HEK293 (cell line): ENCODE measurements at regions not wholly inside any gene's neighbourhood (a gene's known extent, or its start where the extent isn't known, plus 50 kb on each side); places are given as distances from the start of the nearest gene placed in this dataset.

Source experiments
- CTCF ChIA-PET: fragments of 350-600 bp; formaldehyde crosslinking; extraction: SDS; loops from one replicate; lab custom pipeline; 2021; ENCODE audit warnings: antibody characterized with exemption; lab: Yijun Ruan, JAX
- POLR2A ChIA-PET: fragments of 300-600 bp; formaldehyde crosslinking; extraction: SDS; loops from one replicate; lab custom pipeline; 2020; ENCODE audit warnings: antibody characterized with exemption, inconsistent platforms; lab: Yijun Ruan, JAX
- H3K27ac ChIP-seq: fragments of 200-500 bp; sonication (Bioruptor generic); 2 replicates; pipeline ENCODE4 v1.5.1; 2014; ENCODE audit warnings: low read depth, low read length, control low read depth, inconsistent platforms; ENCODE audit errors: extremely low read depth
- H3K36me3 ChIP-seq, 2 experiments: fragments of 200-500 bp in 1 of 2; sonication (Bioruptor generic) in 1 of 2; 1 replicate in 1 of 2; 2 replicates in 1 of 2; pipeline ENCODE4 v1.5.1; 2014 to 2017; ENCODE audit warnings: inconsistent platforms in 2 of 2, low read length in 2 of 2; ENCODE audit not compliant: control insufficient read depth in 2 of 2, insufficient read depth in 1 of 2
- H3K4me1 ChIP-seq: fragments of 200-500 bp; sonication (Bioruptor generic); 2 replicates; pipeline ENCODE4 v1.5.1; 2014; ENCODE audit warnings: mild to moderate bottlenecking, low read length, inconsistent platforms; ENCODE audit not compliant: control insufficient read depth, insufficient read depth
- H3K4me3 ChIP-seq: 2 replicates; pipeline ENCODE4 v1.5.1; 2011; ENCODE audit warnings: low read depth, mild to moderate bottlenecking, control low read depth, low read length, moderate library complexity
- H3K9me3 ChIP-seq: fragments of 200-500 bp; sonication (Bioruptor generic); 2 replicates; pipeline ENCODE4 v1.5.1; 2014; ENCODE audit warnings: low read depth, low read length, inconsistent platforms; ENCODE audit not compliant: control insufficient read depth, insufficient read depth
- GLIS1 ChIP-seq: fragments of 450-650 bp; formaldehyde crosslinking; IDR thresholded peaks from 2 replicates; pipeline ENCODE4 v1.5.1; 2016; ENCODE audit warnings: missing biosample characterization, missing genetic modification characterization
- PRDM2 ChIP-seq: fragments of 450-650 bp; formaldehyde crosslinking; IDR thresholded peaks from 2 replicates; pipeline ENCODE4 v1.5.1; 2016; ENCODE audit warnings: missing biosample characterization, missing genetic modification characterization, borderline replicate concordance
- ZBTB44 ChIP-seq: fragments of 450-650 bp; IDR thresholded peaks from 2 replicates; pipeline ENCODE4 v1.5.1; 2018; ENCODE audit warnings: missing biosample characterization, mild to moderate bottlenecking, missing genetic modification characterization
- ZFHX2 ChIP-seq: fragments of 450-650 bp; formaldehyde crosslinking; conservative IDR thresholded peaks from 2 replicates; pipeline ENCODE4 v1.5.1; 2016; ENCODE audit warnings: missing biosample characterization, missing genetic modification characterization
- ZNF121 ChIP-seq: fragments of 450-650 bp; formaldehyde crosslinking; IDR thresholded peaks from 2 replicates; pipeline ENCODE4 v1.5.1; 2016; ENCODE audit warnings: missing biosample characterization, missing genetic modification characterization
- ZNF280D ChIP-seq: fragments of 450-650 bp; formaldehyde crosslinking; IDR thresholded peaks from 2 replicates; pipeline ENCODE4 v1.5.1; 2016; ENCODE audit warnings: missing biosample characterization, missing genetic modification characterization
- ZNF366 ChIP-seq: fragments of 450-650 bp; formaldehyde crosslinking; conservative IDR thresholded peaks from 2 replicates; pipeline ENCODE4 v1.5.1; 2016; ENCODE audit warnings: missing biosample characterization, missing genetic modification characterization
- ZNF394 ChIP-seq: fragments of 450-650 bp; formaldehyde crosslinking; IDR thresholded peaks from 2 replicates; pipeline ENCODE4 v1.5.1; 2016; ENCODE audit warnings: missing biosample characterization, missing genetic modification characterization, mild to moderate bottlenecking, moderate library complexity, borderline replicate concordance
- ZNF398 ChIP-seq: fragments of 450-650 bp; formaldehyde crosslinking; IDR thresholded peaks from 2 replicates; pipeline ENCODE4 v1.5.1; 2017; ENCODE audit warnings: missing biosample characterization, missing genetic modification characterization
- ZNF488 ChIP-seq: fragments of 450-650 bp; formaldehyde crosslinking; IDR thresholded peaks from 2 replicates; pipeline ENCODE4 v1.5.1; 2016; ENCODE audit warnings: missing biosample characterization, missing genetic modification characterization
- ZNF518A ChIP-seq: fragments of 450-650 bp; formaldehyde crosslinking; conservative IDR thresholded peaks from 2 replicates; pipeline ENCODE4 v1.5.1; 2016; ENCODE audit warnings: low read depth, missing biosample characterization, missing genetic modification characterization
- ZNF530 ChIP-seq: fragments of 450-650 bp; formaldehyde crosslinking; IDR thresholded peaks from 2 replicates; pipeline ENCODE4 v1.5.1; 2016; ENCODE audit warnings: low read depth, missing biosample characterization, missing genetic modification characterization
- ZNF555 ChIP-seq: fragments of 450-650 bp; formaldehyde crosslinking; conservative IDR thresholded peaks from 2 replicates; pipeline ENCODE4 v1.5.1; 2017; ENCODE audit warnings: missing biosample characterization, mild to moderate bottlenecking, missing genetic modification characterization, inconsistent platforms
- ZNF610 ChIP-seq: fragments of 450-650 bp; formaldehyde crosslinking; IDR thresholded peaks from 2 replicates; pipeline ENCODE4 v1.5.1; 2016; ENCODE audit warnings: missing biosample characterization, missing genetic modification characterization, borderline replicate concordance
- ZNF658 ChIP-seq: fragments of 450-650 bp; formaldehyde crosslinking; IDR thresholded peaks from 2 replicates; pipeline ENCODE4; 2016; ENCODE audit warnings: missing biosample characterization, missing genetic modification characterization
- ZNF701 ChIP-seq: fragments of 450-650 bp; formaldehyde crosslinking; IDR thresholded peaks from 2 replicates; pipeline ENCODE4 v1.5.1; 2016; ENCODE audit warnings: missing biosample characterization, missing genetic modification characterization
- ZNF776 ChIP-seq: fragments of 450-650 bp; formaldehyde crosslinking; IDR thresholded peaks from 2 replicates; pipeline ENCODE4 v1.5.0; 2017; ENCODE audit warnings: missing biosample characterization, missing genetic modification characterization, borderline replicate concordance

- TF ChIP-seq PRDM2 (tag by site-specific recombination) (no peak), ZNF366 (tag by site-specific recombination) (no peak)
- TF ChIP-seq, all 188 proteins: peak for 0
Measured at GRCh38 chr11:15655552-15655951, 540.8 kb downstream of the INSC start (continued).

- no peaks in the 10 kb centered on the region for H3K4me1 ChIP-seq
- H3K4me3 ChIP-seq: no peak overlapping the region
- no peak overlapping the region for H3K27ac ChIP-seq
- CTCF ChIA-PET: interaction anchor here (0.7 to 1.6 kb wide), 2 partner anchors 17 to 1091 kb away, joined by 3 read pairs; no protein-coding TSS in a partner anchor
- H3K36me3 ChIP-seq: no peaks in the 10 kb centered on the region
- POLR2A ChIA-PET: no interaction called here
- no peaks in the 10 kb centered on the region for H3K9me3 ChIP-seq
- no peak for TF ChIP-seq ZNF776 (tag by site-specific recombination)
- no peak for TF ChIP-seq ZNF658 (tag by site-specific recombination)
- TF ChIP-seq ZBTB44 (tag by site-specific recombination): no peak
- TF ChIP-seq ZNF530 (tag by site-specific recombination): no peak
- TF ChIP-seq ZNF398 (tag by site-specific recombination): no peak
- TF ChIP-seq ZNF701 (tag by site-specific recombination): no peak
- no peak for TF ChIP-seq ZFHX2
- TF ChIP-seq ZNF518A: no peak
- no peak for TF ChIP-seq ZNF280D (tag by site-specific recombination)
- TF ChIP-seq ZNF394: no peak
- TF ChIP-seq ZNF555 (tag by site-specific recombination): no peak
- TF ChIP-seq GLIS1 (tag by site-specific recombination): no peak
- TF ChIP-seq ZNF488 (tag by site-specific recombination): no peak
- no peak for TF ChIP-seq ZNF610 (tag by site-specific recombination)
- TF ChIP-seq ZNF121 (tag by site-specific recombination): no peak
Measured at GRCh38 chr11:15657264-15657663, 542.5 kb downstream of the INSC start.
